ENCODE measurements at regions not wholly inside any gene's neighbourhood (a gene's known extent, or its start where the extent isn't known, plus 50 kb on each side); places are given as distances from the start of the nearest gene placed in this dataset.

GRCh38 chr2:150320608-150321007 is 166.9 kb downstream of the RND3 start:
- Histone ChIP-seq H3K27ac (no peak overlapping the region), H3K27me3 (no peaks in the 10 kb centered on the region), H3K4me1 (no peaks in the 10 kb centered on the region), H3K36me3 (no peaks in the 10 kb centered on the region), H3K9me3 (peaks cover 0 to 9% (median 6%) of the 10 kb centered on the region in 12 donors), H3K4me3 (no peak overlapping the region)
- no peak for ATAC-seq
- intact Hi-C loops (cut with DNase I), result no loop called here
- WGBS, 4 donors, result 76 to 96% (median 78%) methylated on average over 1 of the region's 1 CpG
- TF ChIP-seq POLR2A (IDR thresholded peaks at IDR 0.05) (no peak), CTCF (IDR thresholded peaks at IDR 0.05) (no peak)
- DNase-seq, result no peak

GRCh38 chr2:150319658-150320555 is 167.6 kb downstream of the RND3 start:
- H3K27ac ChIP-seq, result no peak overlapping the region
- no peaks in the 10 kb centered on the region for H3K36me3 ChIP-seq
- H3K4me3 ChIP-seq, result no peak overlapping the region
- no peaks in the 10 kb centered on the region for H3K27me3 ChIP-seq
- peaks cover 0 to 16% (median 8%) of the 10 kb centered on the region in 12 donors for H3K9me3 ChIP-seq
- DNase-seq (no peak), ATAC-seq (no peak)
- no peaks in the 10 kb centered on the region for H3K4me1 ChIP-seq
- 72 to 82% (median 75%) methylated on average over 4 of the region's 4 CpGs for WGBS, 4 donors
- TF ChIP-seq POLR2A (IDR thresholded peaks at IDR 0.05) (no peak), CTCF (IDR thresholded peaks at IDR 0.05) (no peak)
- intact Hi-C loops (cut with DNase I), result no loop called here

- ATAC-seq (no peak), DNase-seq (no peak)
- Histone ChIP-seq H3K9me3 (peaks cover 0 to 22% (median 8%) of the 10 kb centered on the region in 12 donors), H3K4me3 (no peak overlapping the region), H3K4me1 (no peaks in the 10 kb centered on the region), H3K36me3 (no peaks in the 10 kb centered on the region), H3K27me3 (no peaks in the 10 kb centered on the region), H3K27ac (no peak overlapping the region)
- WGBS, 4 donors, result 94 to 97% (median 95%) methylated on average over 4 of the region's 4 CpGs
- TF ChIP-seq CTCF (IDR thresholded peaks at IDR 0.05) (no peak), POLR2A (IDR thresholded peaks at IDR 0.05) (no peak)
- intact Hi-C loops (cut with DNase I), result no loop called here
Observed at GRCh38 chr2:150319085-150319484, 168.4 kb downstream of the RND3 start.

- no peak overlapping the region for H3K27ac ChIP-seq
- no peak overlapping the region for H3K4me3 ChIP-seq
- intact Hi-C loops (cut with DNase I), result no loop called here
- peaks cover 0 to 26% (median 13%) of the 10 kb centered on the region in 12 donors for H3K9me3 ChIP-seq
- no peak for ATAC-seq
- WGBS, 4 donors, result 91 to 93% (median 92%) methylated on average over 4 of the region's 4 CpGs
- no peaks in the 10 kb centered on the region for H3K4me1 ChIP-seq
- TF ChIP-seq CTCF (IDR thresholded peaks at IDR 0.05) (no peak), POLR2A (IDR thresholded peaks at IDR 0.05) (no peak)
- no peaks in the 10 kb centered on the region for H3K27me3 ChIP-seq
- no peak for DNase-seq
- H3K36me3 ChIP-seq, result no peaks in the 10 kb centered on the region
Observed at GRCh38 chr2:150312271-150312670, 175.2 kb downstream of the RND3 start.
